Brain microvascular endothelial cell (primary cell): ENCODE measurements at regions not wholly inside any gene's neighbourhood (a gene's known extent, or its start where the extent isn't known, plus 50 kb on each side); places are given as distances from the start of the nearest gene placed in this dataset.

Experiments
- DNase-seq: peaks from one replicate; pipeline ENCODE4 v3.0.0-alpha.2; 2020
- H3K27ac ChIP-seq: fragments of 250-450 bp; sonication (Bioruptor Pico); 2 replicates; pipeline ENCODE4 v1.5.1; 2020; ENCODE audit warnings: mild to moderate bottlenecking, moderate library complexity
- H3K27me3 ChIP-seq: fragments of 250-450 bp; sonication (Bioruptor Pico); replicated peaks from 2 replicates; pipeline ENCODE4 v1.5.1; 2020; ENCODE audit warnings: mild to moderate bottlenecking
- H3K36me3 ChIP-seq: fragments of 250-450 bp; sonication (Bioruptor Pico); replicated peaks from 2 replicates; pipeline ENCODE4 v1.5.1; 2020; ENCODE audit warnings: mild to moderate bottlenecking
- H3K4me3 ChIP-seq: 2 replicates; pipeline ENCODE4 v1.5.1; 2011; ENCODE audit warnings: low read depth, mild to moderate bottlenecking, control low read depth, low read length, moderate library complexity
- CTCF ChIP-seq: IDR thresholded peaks from 2 replicates; pipeline ENCODE4 v1.5.1; 2011; ENCODE audit warnings: low read depth, mild to moderate bottlenecking, moderate library complexity, low read length, control low read depth, inconsistent platforms; ENCODE audit errors: missing control alignments
- in situ Hi-C: cut with HindIII; loops from 2 replicates; pipeline ENCODE4 v1.10.0; 2017; ENCODE audit warnings: low sequenced_read_pairs, low pct_ligation_motif_present

- no peak overlapping the region for H3K4me3 ChIP-seq
- no peaks in the 10 kb centered on the region for H3K36me3 ChIP-seq
- no peak overlapping the region for H3K27ac ChIP-seq
- in situ Hi-C loops, result no loop called here
- DNase-seq, result no peak
- H3K27me3 ChIP-seq, result no peaks in the 10 kb centered on the region
- peak; percentile 40 for TF ChIP-seq CTCF
These were observed 230.2 kb downstream of the ANKRD60 start for GRCh38 chr20:57998276-57998675.

DNA sequence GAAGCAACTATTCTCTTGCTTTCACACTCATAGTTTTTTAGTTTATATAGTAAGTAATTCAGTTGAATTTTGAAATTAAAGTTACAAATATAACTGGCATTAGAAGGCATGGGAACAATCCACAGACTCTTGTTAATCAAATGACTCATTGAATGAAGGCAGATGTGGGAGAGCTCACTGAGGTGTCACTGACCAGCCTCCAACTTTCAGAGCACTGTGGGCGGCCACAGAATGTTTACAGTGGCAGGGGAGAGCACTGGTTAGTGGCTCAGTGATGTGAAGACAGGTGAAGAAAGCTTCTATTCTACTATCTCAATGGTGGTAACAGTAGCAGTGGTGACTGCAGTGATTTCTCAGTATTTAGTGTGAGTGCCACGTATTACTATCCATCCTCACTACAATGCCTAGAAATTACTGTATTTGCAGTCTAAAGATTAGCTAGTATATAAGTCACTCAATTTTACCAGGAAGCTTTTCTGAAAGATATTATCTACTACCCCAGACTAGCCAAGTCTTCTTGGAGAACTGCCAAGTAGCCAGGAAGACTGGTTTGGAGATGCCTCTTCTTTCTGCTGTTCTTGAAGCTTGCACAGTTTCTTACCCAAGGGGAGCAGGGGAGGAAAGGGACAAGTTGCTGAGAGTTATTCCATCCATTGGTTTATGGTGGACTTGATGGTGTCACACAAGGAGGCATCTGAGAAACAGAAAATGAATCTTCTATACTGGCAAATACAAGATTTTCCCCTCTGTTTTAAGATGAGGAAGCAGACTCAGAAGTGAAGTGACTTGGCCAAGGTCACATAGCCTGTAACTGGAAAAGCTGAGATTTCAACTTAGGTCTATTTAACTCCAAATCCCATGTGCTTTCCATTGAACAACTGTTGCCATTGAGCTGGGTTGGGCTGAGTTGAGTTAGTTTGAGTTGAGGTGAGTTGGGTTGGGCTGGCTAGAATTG is 231.2 kb downstream of the ANKRD60 start:
- Histone ChIP-seq H3K27ac (no peak overlapping the region), H3K27me3 (no peaks in the 10 kb centered on the region), H3K4me3 (no peak overlapping the region), H3K36me3 (no peaks in the 10 kb centered on the region)
- in situ Hi-C loops, result no loop called here
- DNase-seq, result peak; percentile 40
- TF ChIP-seq CTCF, result no peak

GRCh38 chr20:57996465-57996864 is 232.0 kb downstream of the ANKRD60 start:
- in situ Hi-C loops, result no loop called here
- H3K27ac ChIP-seq, result no peak overlapping the region

GRCh38 chr20:57995381-57995977 is 233.0 kb downstream of the ANKRD60 start:
- in situ Hi-C loops, result no loop called here
- Histone ChIP-seq H3K4me3 (no peak overlapping the region), H3K27me3 (no peaks in the 10 kb centered on the region), H3K27ac (no peak overlapping the region), H3K36me3 (no peaks in the 10 kb centered on the region)
- no peak for TF ChIP-seq CTCF
- DNase-seq, result no peak

More at GRCh38 chr20:57996465-57996864, 232.0 kb downstream of the ANKRD60 start:
- TF ChIP-seq CTCF, result no peak
- Histone ChIP-seq H3K4me3 (no peak overlapping the region), H3K27me3 (no peaks in the 10 kb centered on the region), H3K36me3 (no peaks in the 10 kb centered on the region)
- no peak for DNase-seq

GRCh38 chr20:57993716-57994431 is 234.6 kb downstream of the ANKRD60 start:
- Histone ChIP-seq H3K4me3 (no peak overlapping the region), H3K27ac (no peak overlapping the region), H3K36me3 (no peaks in the 10 kb centered on the region), H3K27me3 (no peaks in the 10 kb centered on the region)
- in situ Hi-C loops, result no loop called here
- no peak for TF ChIP-seq CTCF
- DNase-seq, result no peak
